Astrocyte (in vitro differentiated cells and primary cell): ENCODE measurements at regions not wholly inside any gene's neighbourhood (a gene's known extent, or its start where the extent isn't known, plus 50 kb on each side); places are given as distances from the start of the nearest gene placed in this dataset.

Source experiments
- DNase-seq: peaks from one replicate; pipeline ENCODE4 v3.0.0-alpha.2; 2010; ENCODE audit warnings: low read depth
- FAIRE-seq: peaks from 2 replicates; lab custom pipeline; 2011; peaks lifted over from hg19 to GRCh38; lab: Jason Lieb, UNC
- H2AFZ ChIP-seq: 2 replicates; pipeline ENCODE4 v1.6.0; 2012; ENCODE audit warnings: low read depth, low read length, inconsistent platforms
- H3K27ac ChIP-seq: 2 replicates; pipeline ENCODE4 v1.5.1; 2011; ENCODE audit warnings: low read depth, low read length, inconsistent platforms
- H3K27me3 ChIP-seq: 2 replicates; pipeline ENCODE4 v1.6.0; 2011; ENCODE audit warnings: low read length, inconsistent platforms; ENCODE audit not compliant: insufficient read depth
- H3K36me3 ChIP-seq: 2 replicates; pipeline ENCODE4 v1.5.1; 2011; ENCODE audit warnings: low read length, inconsistent platforms; ENCODE audit not compliant: insufficient read depth
- H3K4me1 ChIP-seq: 2 replicates; pipeline ENCODE4 v1.5.1; 2011; ENCODE audit warnings: low read length, inconsistent platforms; ENCODE audit not compliant: insufficient read depth
- H3K4me2 ChIP-seq: 2 replicates; pipeline ENCODE4 v1.6.0; 2012; ENCODE audit warnings: low read length, inconsistent platforms
- H3K4me3 ChIP-seq: 2 replicates; pipeline ENCODE4 v1.5.1; 2011; ENCODE audit warnings: low read depth, mild to moderate bottlenecking, low read length, inconsistent platforms; ENCODE audit not compliant: insufficient read depth
- H3K79me2 ChIP-seq: 2 replicates; pipeline ENCODE4 v1.6.0; 2012; ENCODE audit warnings: mild to moderate bottlenecking, low read length, inconsistent platforms; ENCODE audit not compliant: insufficient read depth
- H3K9ac ChIP-seq: 2 replicates; pipeline ENCODE4 v1.6.0; 2012; ENCODE audit warnings: mild to moderate bottlenecking, low read length, inconsistent platforms
- H3K9me3 ChIP-seq: 2 replicates; pipeline ENCODE4 v1.5.1; 2012; ENCODE audit warnings: low read depth, mild to moderate bottlenecking, low read length, inconsistent platforms; ENCODE audit not compliant: insufficient read depth
- H4K20me1 ChIP-seq: 2 replicates; pipeline ENCODE4 v1.6.0; 2012; ENCODE audit warnings: low read length, inconsistent platforms; ENCODE audit not compliant: insufficient read depth
- H3K27ac Mint-ChIP-seq: one replicate; pipeline ENCODE4 v1.8.0; 2021; ENCODE audit warnings: mild to moderate bottlenecking, mixed read lengths; ENCODE audit not compliant: unreplicated experiment
- H3K27me3 Mint-ChIP-seq: one replicate; pipeline ENCODE4 v1.8.0; 2021; ENCODE audit warnings: low read depth, mixed read lengths; ENCODE audit not compliant: unreplicated experiment
- H3K36me3 Mint-ChIP-seq: one replicate; pipeline ENCODE4 v1.8.0; 2021; ENCODE audit warnings: low read depth, mixed read lengths; ENCODE audit not compliant: unreplicated experiment
- H3K4me1 Mint-ChIP-seq: one replicate; pipeline ENCODE4 v1.8.0; 2021; ENCODE audit warnings: low read depth, mixed read lengths; ENCODE audit not compliant: unreplicated experiment
- H3K4me3 Mint-ChIP-seq: one replicate; pipeline ENCODE4 v1.8.0; 2021; ENCODE audit warnings: mild to moderate bottlenecking, moderate library complexity, mixed read lengths; ENCODE audit not compliant: unreplicated experiment
- H3K9me3 Mint-ChIP-seq: one replicate; pipeline ENCODE4 v1.8.0; 2021; ENCODE audit warnings: mild to moderate bottlenecking, mixed read lengths; ENCODE audit not compliant: unreplicated experiment
- CTCF ChIP-seq: IDR thresholded peaks from 2 replicates; pipeline ENCODE4 v1.5.1; 2011; ENCODE audit warnings: low read depth, mild to moderate bottlenecking, inconsistent platforms, low read length, moderate library complexity; ENCODE audit not compliant: insufficient read depth
- EZH2 ChIP-seq: IDR thresholded peaks from 2 replicates; pipeline ENCODE4 v1.6.1; 2012; ENCODE audit warnings: mild to moderate bottlenecking, low read length, inconsistent platforms; ENCODE audit not compliant: insufficient read depth

GRCh38 chr20:56060486-56060885 is 55.2 kb upstream of the CBLN4 start:
- no peaks in the 10 kb centered on the region for H3K36me3 ChIP-seq
- Mint-ChIP-seq H3K27ac (no peak overlapping the region), H3K4me1 (no peaks in the 10 kb centered on the region), H3K27me3 (no peaks in the 10 kb centered on the region), H3K9me3 (peaks cover 5% of the 10 kb centered on the region), H3K4me3 (no peak overlapping the region), H3K36me3 (no peaks in the 10 kb centered on the region)
- TF ChIP-seq EZH2: no peak
- TF ChIP-seq CTCF: no peak
- H2AFZ ChIP-seq: no peak overlapping the region
- no peak overlapping the region for H3K27ac ChIP-seq
- H3K4me3 ChIP-seq: no peak overlapping the region
- no peaks in the 10 kb centered on the region for H3K79me2 ChIP-seq
- no peaks in the 10 kb centered on the region for H3K4me1 ChIP-seq
- no peak overlapping the region for H3K9ac ChIP-seq
- FAIRE-seq (no peak), DNase-seq (no peak)
- H3K9me3 ChIP-seq: no peaks in the 10 kb centered on the region
- H3K4me2 ChIP-seq: no peak overlapping the region
- H4K20me1 ChIP-seq: no peaks in the 10 kb centered on the region
- H3K27me3 ChIP-seq: no peaks in the 10 kb centered on the region

- Histone ChIP-seq H3K9me3 (no peaks in the 10 kb centered on the region), H3K4me3 (no peak overlapping the region), H3K27me3 (no peaks in the 10 kb centered on the region), H3K4me2 (no peak overlapping the region), H3K36me3 (no peaks in the 10 kb centered on the region), H2AFZ (no peak overlapping the region), H3K27ac (no peak overlapping the region), H3K79me2 (no peaks in the 10 kb centered on the region), H3K9ac (no peak overlapping the region), H3K4me1 (no peaks in the 10 kb centered on the region), H4K20me1 (no peaks in the 10 kb centered on the region)
- H3K27ac Mint-ChIP-seq: no peak overlapping the region
- DNase-seq (no peak), FAIRE-seq (no peak)
- no peaks in the 10 kb centered on the region for H3K36me3 Mint-ChIP-seq
- H3K4me1 Mint-ChIP-seq: no peaks in the 10 kb centered on the region
- peaks cover 6% of the 10 kb centered on the region for H3K9me3 Mint-ChIP-seq
- no peak overlapping the region for H3K4me3 Mint-ChIP-seq
- H3K27me3 Mint-ChIP-seq: no peaks in the 10 kb centered on the region
- no peak for TF ChIP-seq EZH2
- TF ChIP-seq CTCF: no peak
Observed at GRCh38 chr20:56069016-56069415, 63.7 kb upstream of the CBLN4 start.

- no peak for DNase-seq
- H3K79me2 ChIP-seq: no peaks in the 10 kb centered on the region
- no peaks in the 10 kb centered on the region for H3K9me3 ChIP-seq
- no peaks in the 10 kb centered on the region for H3K27me3 Mint-ChIP-seq
- no peak overlapping the region for H3K27ac ChIP-seq
- no peak overlapping the region for H3K4me3 Mint-ChIP-seq
- no peak for FAIRE-seq
- H3K4me1 ChIP-seq: no peaks in the 10 kb centered on the region
- no peak overlapping the region for H3K27ac Mint-ChIP-seq
- no peaks in the 10 kb centered on the region for H3K27me3 ChIP-seq
- no peak for TF ChIP-seq CTCF
- TF ChIP-seq EZH2: no peak
- H3K4me2 ChIP-seq: no peak overlapping the region
- no peaks in the 10 kb centered on the region for H4K20me1 ChIP-seq
- no peak overlapping the region for H2AFZ ChIP-seq
- no peaks in the 10 kb centered on the region for H3K36me3 Mint-ChIP-seq
- no peak overlapping the region for H3K4me3 ChIP-seq
- H3K4me1 Mint-ChIP-seq: no peaks in the 10 kb centered on the region
- H3K36me3 ChIP-seq: no peaks in the 10 kb centered on the region
- H3K9me3 Mint-ChIP-seq: peaks cover 12% of the 10 kb centered on the region
- no peak overlapping the region for H3K9ac ChIP-seq
Observed at GRCh38 chr20:56072165-56072564, 66.8 kb upstream of the CBLN4 start.
